GM12878 (cell line): ENCODE measurements at regions not wholly inside any gene's neighbourhood (a gene's known extent, or its start where the extent isn't known, plus 50 kb on each side); places are given as distances from the start of the nearest gene placed in this dataset.

Source experiments
- ATAC-seq: fragments of 200-7000 bp; cut with Tn5 transposase; 3 replicates; pipeline ENCODE4 v1.9.1; 2020; ENCODE audit warnings: mild to moderate bottlenecking, moderate library complexity
- BruUV-seq: library from RNA; stranded (reverse); fragments of 400-500 nt; replicated peaks from 2 replicates; lab custom pipeline; 2021; lab: Mats Ljungman, UMichigan
- CTCF ChIA-PET: fragments of 300-600 bp; sonication (Branson Sonifier 250); formaldehyde crosslinking; extraction: SDS; loops from one replicate; lab custom pipeline; 2021; ENCODE audit warnings: inconsistent platforms; lab: Yijun Ruan, JAX
- POLR2A ChIA-PET: fragments of 350-600 bp; formaldehyde crosslinking; extraction: SDS; loops from one replicate; lab custom pipeline; 2021; ENCODE audit warnings: inconsistent platforms; lab: Charles Lee
- RAD21 ChIA-PET: fragments of 300-600 bp; sonication (Branson Sonifier 250); formaldehyde crosslinking; loops from one replicate; lab custom pipeline; 2023; ENCODE audit warnings: antibody characterized with exemption; ENCODE audit not compliant: unreplicated experiment; lab: Charles Lee
- SMC1A ChIA-PET: fragments of 300-600 bp; sonication (Branson Sonifier 250); formaldehyde crosslinking; loops from one replicate; lab custom pipeline; 2023; ENCODE audit not compliant: unreplicated experiment, uncharacterized antibody; lab: Charles Lee
- DNase-seq: peaks from one replicate; pipeline ENCODE4 v3.0.0-alpha.2; 2011; ENCODE audit warnings: low read depth, low spot score
- FAIRE-seq: peaks from 3 replicates; lab custom pipeline; 2011; peaks lifted over from hg19 to GRCh38; lab: Jason Lieb, UNC
- H2AFZ ChIP-seq: 2 replicates; pipeline ENCODE4 v1.6.0; 2011; ENCODE audit warnings: low read depth, low read length, control low read depth; ENCODE audit not compliant: control insufficient read depth
- H3K27ac ChIP-seq: 2 replicates; pipeline ENCODE4 v1.5.1; 2011; ENCODE audit warnings: control low read depth; ENCODE audit not compliant: control insufficient read depth, insufficient read depth
- H3K27me3 ChIP-seq, 2 experiments: replicated peaks in 1 of 2; 2 replicates each; pipeline versions ENCODE4 v1.6.0 to v1.6.1; 2011; ENCODE audit warnings: low read length in 1 of 2; ENCODE audit not compliant: control insufficient read depth in 2 of 2, insufficient read depth in 2 of 2
- H3K36me3 ChIP-seq, 2 experiments: 2 replicates each; pipeline ENCODE4 v1.5.1; 2011; ENCODE audit warnings: low read length in 1 of 2; ENCODE audit not compliant: control insufficient read depth in 2 of 2, insufficient read depth in 2 of 2
- H3K4me1 ChIP-seq: 2 replicates; pipeline ENCODE4 v1.6.1; 2011; ENCODE audit warnings: mild to moderate bottlenecking, low read length, moderate library complexity, mixed read lengths; ENCODE audit not compliant: control insufficient read depth, insufficient read depth
- H3K4me2 ChIP-seq: 2 replicates; pipeline ENCODE4 v1.6.0; 2011; ENCODE audit warnings: control low read depth; ENCODE audit not compliant: control insufficient read depth, insufficient read depth
- H3K4me3 ChIP-seq: fragments of 200-600 bp; sonication (generic); 2 replicates; pipeline ENCODE4 v1.5.1; 2016
- H3K79me2 ChIP-seq: 2 replicates; pipeline ENCODE4 v1.6.0; 2011; ENCODE audit warnings: low read length; ENCODE audit not compliant: control insufficient read depth, insufficient read depth
- H3K9ac ChIP-seq: 2 replicates; pipeline ENCODE4 v1.8.0; 2011; ENCODE audit warnings: low read length, control low read depth, mixed read lengths; ENCODE audit not compliant: control insufficient read depth, insufficient read depth
- H3K9me3 ChIP-seq: replicated peaks from 3 replicates; pipeline ENCODE4 v1.5.1; 2011; ENCODE audit warnings: mild to moderate bottlenecking, low read length; ENCODE audit not compliant: control insufficient read depth, insufficient read depth
- H4K20me1 ChIP-seq: 2 replicates; pipeline ENCODE4 v1.6.0; 2011; ENCODE audit not compliant: control insufficient read depth, insufficient read depth
- CHD1 ChIP-seq: IDR thresholded peaks from 2 replicates; pipeline ENCODE4 v1.6.1; 2012; ENCODE audit warnings: low read depth, low read length, improper control_type of control experiment
- E2F8 ChIP-seq: fragments of 450-650 bp; IDR thresholded peaks from 2 replicates; pipeline ENCODE4 v1.6.1; 2018; ENCODE audit warnings: mild to moderate bottlenecking, low read depth, moderate library complexity; ENCODE audit not compliant: partially characterized antibody
- EZH2 ChIP-seq: IDR thresholded peaks from 2 replicates; pipeline ENCODE4 v1.6.1; 2012; ENCODE audit warnings: low read depth, mild to moderate bottlenecking, control low read depth, inconsistent platforms, low read length, borderline replicate concordance; ENCODE audit not compliant: control insufficient read depth
- MXI1 ChIP-seq: fragments of 150-350 bp; IDR thresholded peaks from 2 replicates; pipeline ENCODE4 v1.6.1; 2011; ENCODE audit warnings: low read depth, mild to moderate bottlenecking, inconsistent platforms, low read length, improper control_type of control experiment
- POLR2AphosphoS5 ChIP-seq: IDR thresholded peaks from 2 replicates; pipeline ENCODE4 v1.6.1; 2011; ENCODE audit warnings: mild to moderate bottlenecking, low read length, inconsistent platforms
- SMAD5 ChIP-seq: IDR thresholded peaks from 2 replicates; pipeline ENCODE4 v1.6.1; 2016; ENCODE audit warnings: antibody characterized with exemption, low read depth
- STAT3 ChIP-seq: IDR thresholded peaks from 2 replicates; pipeline ENCODE4 v1.6.1; 2011; ENCODE audit warnings: low read depth, low read length, improper control_type of control experiment
- TAF1 ChIP-seq: IDR thresholded peaks from 2 replicates; pipeline ENCODE4 v1.6.1; 2011; ENCODE audit warnings: mild to moderate bottlenecking, low read depth, low read length, borderline replicate concordance
- WGBS: methylation state at CpG from one replicate; pipeline ENCODE4 v1.1.6; 2016; ENCODE audit warnings: low lambda C conversion rate; ENCODE audit not compliant: insufficient replicate concordance, insufficient coverage; ENCODE audit errors: missing lambda C conversion rate; 5-methylcytosine and 5-hydroxymethylcytosine counted together
- in situ Hi-C: fragments of 300-500 bp; cut with MboI; formaldehyde crosslinking; loops from 9 replicates; pipeline ENCODE4 v1.14.3; 2018; ENCODE audit warnings: mixed read lengths
- intact Hi-C: fragments of 100-400 bp; cut with micrococcal nuclease; formaldehyde crosslinking; loops from one replicate; pipeline ENCODE4 v1.14.2; 2022; ENCODE audit not compliant: unreplicated experiment
- TF ChIP-seq, protein P1 (sequence below): fragments of 150-350 bp; IDR thresholded peaks from 2 replicates; pipeline ENCODE4 v1.6.1; 2016; ENCODE audit warnings: low read depth, low read length

DNA sequence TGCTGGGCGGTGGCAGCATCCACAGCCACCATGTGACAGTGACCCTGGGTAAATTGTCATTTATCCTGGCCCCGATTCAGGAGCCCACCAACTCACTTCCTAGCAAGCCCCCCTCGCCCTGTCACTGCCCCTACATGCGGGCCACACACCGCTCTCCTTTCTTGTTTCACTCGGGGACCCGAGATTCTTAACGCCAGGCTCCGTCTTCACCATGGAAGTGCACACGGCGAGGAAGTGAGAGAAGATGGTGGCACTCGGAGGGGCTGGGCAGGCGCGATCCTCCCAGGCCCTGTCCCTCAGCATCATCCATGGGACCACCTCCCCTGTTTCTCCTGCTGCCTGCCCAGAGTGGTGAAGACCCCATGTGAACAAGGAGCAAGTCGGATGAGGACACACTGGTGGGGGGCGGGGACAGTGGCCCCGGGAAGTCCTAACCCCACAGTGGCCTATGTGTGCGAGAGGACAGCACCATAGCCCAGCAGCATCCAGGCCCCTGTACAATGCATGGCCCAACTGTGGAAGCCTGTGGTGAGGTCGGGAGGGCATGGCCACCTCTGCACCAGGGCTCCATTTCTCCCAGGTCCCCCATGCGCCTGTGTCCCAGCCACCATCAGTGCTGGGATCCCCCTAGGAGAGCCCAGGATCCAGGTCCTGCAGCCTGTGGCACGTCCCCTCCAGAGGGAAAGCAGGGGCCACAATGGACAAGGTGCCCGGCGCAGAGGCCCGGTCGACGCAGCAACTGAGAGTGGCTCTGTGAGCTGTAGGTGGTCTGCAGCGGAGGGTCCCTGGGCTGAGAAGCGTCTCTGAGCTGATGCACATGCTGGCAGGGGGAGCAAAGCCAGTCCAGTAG lies 262.8 kb downstream of the BRD1 start (continued):
- no peak for TF ChIP-seq MXI1
- no peak for TF ChIP-seq E2F8
- TF ChIP-seq STAT3 = no peak
- TF ChIP-seq SMAD5 = no peak
- TF ChIP-seq, all 136 proteins: peak for 0

DNA sequence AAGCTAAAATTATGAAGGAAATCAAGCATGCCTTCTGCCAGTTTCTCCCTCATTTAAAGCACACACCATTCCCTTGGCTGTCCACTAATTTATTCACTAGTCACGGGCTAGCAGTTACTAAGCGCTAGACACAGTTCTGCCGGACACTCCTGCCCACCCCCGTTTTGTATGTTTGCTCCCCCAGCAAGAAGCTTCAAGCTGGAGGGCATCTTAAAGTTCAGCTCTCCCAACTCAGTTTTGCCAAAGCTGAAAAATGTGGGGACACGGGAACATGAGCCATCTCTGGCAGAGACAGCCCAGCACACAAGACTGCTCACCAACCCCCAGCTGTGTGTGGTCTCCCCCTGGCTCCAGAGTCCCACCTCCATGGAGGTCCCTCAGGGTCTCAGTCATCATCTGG lies 263.6 kb downstream of the BRD1 start:
- ChIA-PET RAD21 (no interaction called here), SMC1A (no interaction called here), CTCF (no interaction called here), POLR2A (no interaction called here)
- no peak overlapping the region for H3K27ac ChIP-seq
- H3K9me3 ChIP-seq = no peaks in the 10 kb centered on the region; the same call in 2 of the 3 replicates
- no TSS peak for BruUV-seq
- no peaks in the 10 kb centered on the region for H3K4me1 ChIP-seq
- H3K79me2 ChIP-seq = no peaks in the 10 kb centered on the region; the same call in 1 of the 2 replicates
- TF ChIP-seq, protein P1, sequence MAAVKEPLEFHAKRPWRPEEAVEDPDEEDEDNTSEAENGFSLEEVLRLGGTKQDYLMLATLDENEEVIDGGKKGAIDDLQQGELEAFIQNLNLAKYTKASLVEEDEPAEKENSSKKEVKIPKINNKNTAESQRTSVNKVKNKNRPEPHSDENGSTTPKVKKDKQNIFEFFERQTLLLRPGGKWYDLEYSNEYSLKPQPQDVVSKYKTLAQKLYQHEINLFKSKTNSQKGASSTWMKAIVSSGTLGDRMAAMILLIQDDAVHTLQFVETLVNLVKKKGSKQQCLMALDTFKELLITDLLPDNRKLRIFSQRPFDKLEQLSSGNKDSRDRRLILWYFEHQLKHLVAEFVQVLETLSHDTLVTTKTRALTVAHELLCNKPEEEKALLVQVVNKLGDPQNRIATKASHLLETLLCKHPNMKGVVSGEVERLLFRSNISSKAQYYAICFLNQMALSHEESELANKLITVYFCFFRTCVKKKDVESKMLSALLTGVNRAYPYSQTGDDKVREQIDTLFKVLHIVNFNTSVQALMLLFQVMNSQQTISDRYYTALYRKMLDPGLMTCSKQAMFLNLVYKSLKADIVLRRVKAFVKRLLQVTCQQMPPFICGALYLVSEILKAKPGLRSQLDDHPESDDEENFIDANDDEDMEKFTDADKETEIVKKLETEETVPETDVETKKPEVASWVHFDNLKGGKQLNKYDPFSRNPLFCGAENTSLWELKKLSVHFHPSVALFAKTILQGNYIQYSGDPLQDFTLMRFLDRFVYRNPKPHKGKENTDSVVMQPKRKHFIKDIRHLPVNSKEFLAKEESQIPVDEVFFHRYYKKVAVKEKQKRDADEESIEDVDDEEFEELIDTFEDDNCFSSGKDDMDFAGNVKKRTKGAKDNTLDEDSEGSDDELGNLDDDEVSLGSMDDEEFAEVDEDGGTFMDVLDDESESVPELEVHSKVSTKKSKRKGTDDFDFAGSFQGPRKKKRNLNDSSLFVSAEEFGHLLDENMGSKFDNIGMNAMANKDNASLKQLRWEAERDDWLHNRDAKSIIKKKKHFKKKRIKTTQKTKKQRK = no peak
- TF ChIP-seq EZH2 = no peak
- TF ChIP-seq TAF1 = no peak
- TF ChIP-seq POLR2AphosphoS5 = no peak
- no peak for TF ChIP-seq CHD1
- DNase-seq = no peak
- in situ Hi-C loops = no loop called here
- no peak for FAIRE-seq
- no peak overlapping the region for H3K4me3 ChIP-seq
- intact Hi-C loops = no loop called here
- no peak overlapping the region for H3K9ac ChIP-seq
- H4K20me1 ChIP-seq = no peaks in the 10 kb centered on the region
- no peak overlapping the region for H2AFZ ChIP-seq
- no peaks in the 10 kb centered on the region for H3K36me3 ChIP-seq
- no peak for ATAC-seq
- 92% methylated on average over 5 of the region's 5 CpGs for WGBS
- no peaks in the 10 kb centered on the region for H3K27me3 ChIP-seq
- H3K4me2 ChIP-seq = no peak overlapping the region
